ENCODE measurements at regions not wholly inside any gene's neighbourhood (a gene's known extent, or its start where the extent isn't known, plus 50 kb on each side); places are given as distances from the start of the nearest gene placed in this dataset.

- H3K36me3 ChIP-seq (replicated peaks in 1 of 2) = no peaks in the 10 kb centered on the region
- intact Hi-C loops (cut with DNase I) = no loop called here
- TF ChIP-seq POLR2A (IDR thresholded peaks at IDR 0.05) = no peak
- TF ChIP-seq, protein P1, sequence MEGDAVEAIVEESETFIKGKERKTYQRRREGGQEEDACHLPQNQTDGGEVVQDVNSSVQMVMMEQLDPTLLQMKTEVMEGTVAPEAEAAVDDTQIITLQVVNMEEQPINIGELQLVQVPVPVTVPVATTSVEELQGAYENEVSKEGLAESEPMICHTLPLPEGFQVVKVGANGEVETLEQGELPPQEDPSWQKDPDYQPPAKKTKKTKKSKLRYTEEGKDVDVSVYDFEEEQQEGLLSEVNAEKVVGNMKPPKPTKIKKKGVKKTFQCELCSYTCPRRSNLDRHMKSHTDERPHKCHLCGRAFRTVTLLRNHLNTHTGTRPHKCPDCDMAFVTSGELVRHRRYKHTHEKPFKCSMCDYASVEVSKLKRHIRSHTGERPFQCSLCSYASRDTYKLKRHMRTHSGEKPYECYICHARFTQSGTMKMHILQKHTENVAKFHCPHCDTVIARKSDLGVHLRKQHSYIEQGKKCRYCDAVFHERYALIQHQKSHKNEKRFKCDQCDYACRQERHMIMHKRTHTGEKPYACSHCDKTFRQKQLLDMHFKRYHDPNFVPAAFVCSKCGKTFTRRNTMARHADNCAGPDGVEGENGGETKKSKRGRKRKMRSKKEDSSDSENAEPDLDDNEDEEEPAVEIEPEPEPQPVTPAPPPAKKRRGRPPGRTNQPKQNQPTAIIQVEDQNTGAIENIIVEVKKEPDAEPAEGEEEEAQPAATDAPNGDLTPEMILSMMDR (IDR thresholded peaks at IDR 0.05) = no peak
- no peak overlapping the region for H3K4me3 ChIP-seq
- no peak for DNase-seq
- 91 to 99% (median 97%) methylated on average over 2 to 6 of the region's 6 CpGs for WGBS, 4 donors
- H3K9me3 ChIP-seq (replicated peaks in 1 of 3) = no peaks in the 10 kb centered on the region
- H3K27me3 ChIP-seq = no peaks in the 10 kb centered on the region
- no peaks in the 10 kb centered on the region for H3K4me1 ChIP-seq (replicated peaks in 1 of 2)
- H3K27ac ChIP-seq = no peak overlapping the region
Measured at GRCh38 chr14:55747186-55747585, 167.2 kb downstream of the KTN1 start.

DNA sequence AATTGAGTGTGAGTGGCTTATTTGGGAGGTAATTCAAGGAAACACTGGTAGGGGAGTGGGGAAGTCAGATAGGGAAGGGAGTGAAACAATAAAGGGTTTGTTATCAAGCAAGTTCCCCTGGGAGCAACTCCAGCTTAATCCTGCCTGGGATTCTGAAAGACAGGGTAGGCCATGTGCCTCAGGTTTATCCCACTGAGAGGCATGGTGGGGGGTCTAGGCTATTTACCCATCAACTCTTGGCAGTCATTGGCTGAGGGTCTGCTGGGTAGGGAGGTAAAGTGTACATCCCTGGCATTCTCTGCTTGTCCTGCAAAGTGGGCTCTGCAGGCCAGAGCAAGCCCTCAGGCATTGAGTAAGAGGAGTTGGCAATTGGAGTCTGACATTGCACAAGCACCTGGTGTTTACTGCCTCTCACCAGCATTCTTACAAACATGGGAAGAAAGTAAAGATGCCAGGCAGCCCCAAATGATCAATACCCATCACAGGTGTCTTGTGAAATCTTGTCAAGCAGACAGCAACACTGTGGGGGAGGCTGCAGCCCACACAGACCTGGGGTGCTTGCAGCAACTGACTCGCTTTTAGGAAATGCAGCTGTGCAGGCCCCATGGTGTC is 169.3 kb downstream of the KTN1 start:
- H3K9me3 ChIP-seq (replicated peaks in 1 of 3) = no peaks in the 10 kb centered on the region
- H3K4me3 ChIP-seq = no peak overlapping the region
- no peak overlapping the region for H3K27ac ChIP-seq
- 88 to 95% (median 93%) methylated on average over 1 of the region's 1 CpG for WGBS, 4 donors
- TF ChIP-seq POLR2A (IDR thresholded peaks at IDR 0.05) = no peak
- TF ChIP-seq, protein P1 (IDR thresholded peaks at IDR 0.05) = no peak
- no peaks in the 10 kb centered on the region for H3K36me3 ChIP-seq (replicated peaks in 1 of 2)
- intact Hi-C loops (cut with DNase I) = no loop called here
- no peaks in the 10 kb centered on the region for H3K27me3 ChIP-seq
- DNase-seq = no peak
- H3K4me1 ChIP-seq (replicated peaks in 1 of 2) = no peaks in the 10 kb centered on the region

GRCh38 chr14:55749946-55750345 is 169.9 kb downstream of the KTN1 start:
- Histone ChIP-seq H3K27ac (no peak overlapping the region), H3K4me1 (replicated peaks in 1 of 2) (no peaks in the 10 kb centered on the region), H3K9me3 (replicated peaks in 1 of 3) (no peaks in the 10 kb centered on the region), H3K27me3 (no peaks in the 10 kb centered on the region), H3K36me3 (replicated peaks in 1 of 2) (no peaks in the 10 kb centered on the region), H3K4me3 (no peak overlapping the region)
- WGBS, 4 donors = 88 to 91% (median 90%) methylated on average over 8 of the region's 8 CpGs
- DNase-seq = no peak
- intact Hi-C loops (cut with DNase I) = no loop called here
- TF ChIP-seq POLR2A (IDR thresholded peaks at IDR 0.05) = no peak
- TF ChIP-seq, protein P1 (IDR thresholded peaks at IDR 0.05) = no peak

GRCh38 chr14:55752580-55753390 is 172.8 kb downstream of the KTN1 start:
- WGBS, 4 donors = 67 to 73% (median 68%) methylated on average over 7 of the region's 7 CpGs
- peak in 3 of 7 donors; percentile 24 to 37 (median 35) for DNase-seq
- no peak overlapping the region for H3K4me3 ChIP-seq
- no peaks in the 10 kb centered on the region for H3K9me3 ChIP-seq (replicated peaks in 1 of 3)
- H3K27ac ChIP-seq = no peak overlapping the region
- no peaks in the 10 kb centered on the region for H3K27me3 ChIP-seq
- no peaks in the 10 kb centered on the region for H3K36me3 ChIP-seq (replicated peaks in 1 of 2)
- H3K4me1 ChIP-seq (replicated peaks in 1 of 2) = no peaks in the 10 kb centered on the region
- intact Hi-C loops (cut with DNase I) = no loop called here
- TF ChIP-seq, protein P1 (IDR thresholded peaks at IDR 0.05) = no peak
- no peak for TF ChIP-seq POLR2A (IDR thresholded peaks at IDR 0.05)

Data from adrenal gland (tissue), 9 donors.